ENCODE measurements at regions not wholly inside any gene's neighbourhood (a gene's known extent, or its start where the extent isn't known, plus 50 kb on each side); places are given as distances from the start of the nearest gene placed in this dataset.

GRCh38 chrX:82589410-82589809 is 918.7 kb upstream of the POU3F4 start:
- Mint-ChIP-seq H3K4me3 (no peak overlapping the region), H3K27ac (no peak overlapping the region), H3K27me3 (ENCODE audit: low read depth) (no peaks in the 10 kb centered on the region), H3K4me1 (no peaks in the 10 kb centered on the region), H3K9me3 (peaks cover 2% of the 10 kb centered on the region), H3K36me3 (ENCODE audit: low read depth) (no peaks in the 10 kb centered on the region)
- TF ChIP-seq CTCF (IDR thresholded peaks at IDR 0.05; ENCODE audit: unreplicated experiment in 3 of 3) = no peak

- Mint-ChIP-seq H3K4me1 (no peaks in the 10 kb centered on the region), H3K4me3 (no peak overlapping the region), H3K9me3 (no peaks in the 10 kb centered on the region), H3K36me3 (ENCODE audit: low read depth) (no peaks in the 10 kb centered on the region), H3K27me3 (ENCODE audit: low read depth) (no peaks in the 10 kb centered on the region), H3K27ac (no peak overlapping the region)
- no peak for TF ChIP-seq CTCF (IDR thresholded peaks at IDR 0.05; ENCODE audit: unreplicated experiment in 3 of 3)
Measured at GRCh38 chrX:82591421-82591820, 916.7 kb upstream of the POU3F4 start.

DNA sequence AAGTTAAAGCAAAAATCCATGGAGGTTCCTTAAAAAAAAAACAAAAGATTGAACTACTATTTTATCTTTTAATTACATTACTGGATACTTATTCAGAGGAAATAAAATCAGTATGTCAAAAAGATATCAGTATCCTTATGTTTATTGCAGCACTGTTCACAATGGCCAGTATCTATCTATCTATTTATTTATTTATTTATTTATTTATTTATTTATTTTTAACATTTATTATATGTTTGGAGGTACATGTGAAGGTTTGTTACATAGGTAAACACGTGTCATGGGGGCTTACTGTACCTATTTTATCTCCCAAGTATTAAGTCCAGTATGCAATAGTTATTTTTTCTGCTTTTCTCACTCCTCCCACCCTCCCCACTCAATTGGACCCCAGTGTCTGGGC is 881.1 kb upstream of the POU3F4 start:
- Mint-ChIP-seq H3K4me3 (no peak overlapping the region), H3K4me1 (no peaks in the 10 kb centered on the region), H3K27me3 (ENCODE audit: low read depth) (no peaks in the 10 kb centered on the region), H3K36me3 (ENCODE audit: low read depth) (no peaks in the 10 kb centered on the region), H3K9me3 (peaks cover 3% of the 10 kb centered on the region), H3K27ac (no peak overlapping the region)
- no peak for TF ChIP-seq CTCF (IDR thresholded peaks at IDR 0.05; ENCODE audit: unreplicated experiment in 3 of 3)

- H3K4me3 Mint-ChIP-seq = no peak overlapping the region
- no peaks in the 10 kb centered on the region for H3K27me3 Mint-ChIP-seq (ENCODE audit: low read depth)
- no peaks in the 10 kb centered on the region for H3K36me3 Mint-ChIP-seq (ENCODE audit: low read depth)
- H3K9me3 Mint-ChIP-seq = peaks cover 3% of the 10 kb centered on the region
- no peak for TF ChIP-seq CTCF (IDR thresholded peaks at IDR 0.05; ENCODE audit: unreplicated experiment in 3 of 3)
- H3K4me1 Mint-ChIP-seq = no peaks in the 10 kb centered on the region
- H3K27ac Mint-ChIP-seq = no peak overlapping the region
Measured at GRCh38 chrX:82627568-82627967, 880.5 kb upstream of the POU3F4 start.

- no peak for TF ChIP-seq CTCF (IDR thresholded peaks at IDR 0.05; ENCODE audit: unreplicated experiment in 3 of 3)
- no peak overlapping the region for H3K27ac Mint-ChIP-seq
- no peak overlapping the region for H3K4me3 Mint-ChIP-seq
- H3K27me3 Mint-ChIP-seq (ENCODE audit: low read depth) = no peaks in the 10 kb centered on the region
- no peaks in the 10 kb centered on the region for H3K36me3 Mint-ChIP-seq (ENCODE audit: low read depth)
- no peaks in the 10 kb centered on the region for H3K4me1 Mint-ChIP-seq
- H3K9me3 Mint-ChIP-seq = peaks cover 16% of the 10 kb centered on the region
Measured at GRCh38 chrX:82648062-82648461, 860.0 kb upstream of the POU3F4 start.

DNA sequence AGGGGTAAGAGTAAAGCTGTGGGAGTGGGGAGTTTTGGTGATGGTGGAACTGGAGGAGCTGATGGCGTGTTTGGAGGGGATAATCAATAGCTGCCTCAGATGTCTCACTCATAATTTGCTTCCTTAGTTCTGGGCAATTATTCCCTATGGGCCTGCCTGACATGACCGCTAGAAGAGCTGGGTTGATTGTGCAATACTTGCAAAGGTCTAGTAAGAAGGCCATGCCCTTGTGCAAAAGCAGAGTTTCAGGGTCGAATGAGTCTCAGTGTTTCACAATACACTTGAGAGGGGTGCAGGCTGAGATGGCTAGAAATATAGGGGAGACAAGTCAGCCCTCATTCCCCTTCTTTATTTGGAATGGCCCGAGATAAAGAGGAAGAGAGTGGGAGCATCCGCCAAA is 858.4 kb upstream of the POU3F4 start:
- peaks cover 8% of the 10 kb centered on the region for H3K9me3 Mint-ChIP-seq
- no peak overlapping the region for H3K27ac Mint-ChIP-seq
- no peak for TF ChIP-seq CTCF (IDR thresholded peaks at IDR 0.05; ENCODE audit: unreplicated experiment in 3 of 3)
- no peaks in the 10 kb centered on the region for H3K4me1 Mint-ChIP-seq
- no peak overlapping the region for H3K4me3 Mint-ChIP-seq
- no peaks in the 10 kb centered on the region for H3K27me3 Mint-ChIP-seq (ENCODE audit: low read depth)
- H3K36me3 Mint-ChIP-seq (ENCODE audit: low read depth) = no peaks in the 10 kb centered on the region

Data from nephron (organoid).